HEK293 (cell line): ENCODE measurements at regions not wholly inside any gene's neighbourhood (a gene's known extent, or its start where the extent isn't known, plus 50 kb on each side); places are given as distances from the start of the nearest gene placed in this dataset.

Experiments
- CTCF ChIA-PET: fragments of 350-600 bp; formaldehyde crosslinking; extraction: SDS; loops from one replicate; lab custom pipeline; 2021; ENCODE audit warnings: antibody characterized with exemption; lab: Yijun Ruan, JAX
- POLR2A ChIA-PET: fragments of 300-600 bp; formaldehyde crosslinking; extraction: SDS; loops from one replicate; lab custom pipeline; 2020; ENCODE audit warnings: antibody characterized with exemption, inconsistent platforms; lab: Yijun Ruan, JAX
- H3K27ac ChIP-seq: fragments of 200-500 bp; sonication (Bioruptor generic); 2 replicates; pipeline ENCODE4 v1.5.1; 2014; ENCODE audit warnings: low read depth, low read length, control low read depth, inconsistent platforms; ENCODE audit errors: extremely low read depth
- H3K36me3 ChIP-seq, 2 experiments: fragments of 200-500 bp in 1 of 2; sonication (Bioruptor generic) in 1 of 2; 1 replicate in 1 of 2; 2 replicates in 1 of 2; pipeline ENCODE4 v1.5.1; 2014 to 2017; ENCODE audit warnings: inconsistent platforms in 2 of 2, low read length in 2 of 2; ENCODE audit not compliant: control insufficient read depth in 2 of 2, insufficient read depth in 1 of 2
- H3K4me1 ChIP-seq: fragments of 200-500 bp; sonication (Bioruptor generic); 2 replicates; pipeline ENCODE4 v1.5.1; 2014; ENCODE audit warnings: mild to moderate bottlenecking, low read length, inconsistent platforms; ENCODE audit not compliant: control insufficient read depth, insufficient read depth
- H3K4me3 ChIP-seq: 2 replicates; pipeline ENCODE4 v1.5.1; 2011; ENCODE audit warnings: low read depth, mild to moderate bottlenecking, control low read depth, low read length, moderate library complexity
- H3K9me3 ChIP-seq: fragments of 200-500 bp; sonication (Bioruptor generic); 2 replicates; pipeline ENCODE4 v1.5.1; 2014; ENCODE audit warnings: low read depth, low read length, inconsistent platforms; ENCODE audit not compliant: control insufficient read depth, insufficient read depth
- IKZF3 ChIP-seq: fragments of 450-650 bp; IDR thresholded peaks from 2 replicates; pipeline ENCODE4 v1.5.0; 2018; ENCODE audit warnings: missing biosample characterization, mild to moderate bottlenecking, missing genetic modification characterization, moderate library complexity
- MEIS1 ChIP-seq: sonication (generic); formaldehyde crosslinking; IDR thresholded peaks from 2 replicates; pipeline ENCODE4 v1.8.1; 2022; ENCODE audit warnings: missing genetic modification reagents, mild to moderate bottlenecking, borderline replicate concordance
- ZBTB1 ChIP-seq: fragments of 450-650 bp; formaldehyde crosslinking; IDR thresholded peaks from 2 replicates; pipeline ENCODE4 v1.5.1; 2016; ENCODE audit warnings: missing biosample characterization, missing genetic modification characterization
- ZBTB10 ChIP-seq: fragments of 450-650 bp; formaldehyde crosslinking; IDR thresholded peaks from 2 replicates; pipeline ENCODE4 v1.5.1; 2016; ENCODE audit warnings: missing biosample characterization, missing genetic modification characterization
- ZBTB26 ChIP-seq: fragments of 450-650 bp; formaldehyde crosslinking; optimal IDR thresholded peaks from 2 replicates; pipeline ENCODE3; 2016; ENCODE audit warnings: missing biosample characterization, mild to moderate bottlenecking, missing genetic modification characterization
- ZIC2 ChIP-seq: fragments of 450-650 bp; formaldehyde crosslinking; IDR thresholded peaks from 2 replicates; pipeline ENCODE4 v1.5.1; 2016; ENCODE audit warnings: missing biosample characterization, missing genetic modification characterization
- ZNF10 ChIP-seq: fragments of 450-650 bp; formaldehyde crosslinking; IDR thresholded peaks from 2 replicates; pipeline ENCODE4 v1.5.1; 2017; ENCODE audit warnings: missing biosample characterization, missing genetic modification characterization
- ZNF202 ChIP-seq: fragments of 450-650 bp; formaldehyde crosslinking; IDR thresholded peaks from 2 replicates; pipeline ENCODE4 v1.5.1; 2016; ENCODE audit warnings: missing biosample characterization, missing genetic modification characterization, borderline replicate concordance
- ZNF274 ChIP-seq, 2 experiments: fragments of 200-500 bp in 1 of 2; fragments of 450-650 bp in 1 of 2; sonication (Bioruptor generic) in 1 of 2; formaldehyde crosslinking in 1 of 2; IDR thresholded peaks; 2 replicates each; pipeline versions ENCODE4 v1.5.1 to v1.6.1; 2014 to 2016; ENCODE audit warnings: borderline replicate concordance in 1 of 2, inconsistent platforms in 1 of 2, low read length in 1 of 2, missing biosample characterization in 1 of 2, missing genetic modification characterization in 1 of 2
- ZNF335 ChIP-seq: fragments of 450-650 bp; formaldehyde crosslinking; conservative IDR thresholded peaks from 2 replicates; pipeline ENCODE4 v1.5.1; 2016; ENCODE audit warnings: missing biosample characterization, missing genetic modification characterization
- ZNF341 ChIP-seq: fragments of 450-650 bp; formaldehyde crosslinking; IDR thresholded peaks from 2 replicates; pipeline ENCODE4; 2016; ENCODE audit warnings: low read depth, missing biosample characterization, missing genetic modification characterization
- ZNF37A ChIP-seq: fragments of 450-650 bp; IDR thresholded peaks from 2 replicates; pipeline ENCODE4 v1.5.1; 2018; ENCODE audit warnings: missing biosample characterization, missing genetic modification characterization
- ZNF391 ChIP-seq: fragments of 450-650 bp; formaldehyde crosslinking; IDR thresholded peaks from 2 replicates; pipeline ENCODE4 v1.5.1; 2016; ENCODE audit warnings: low read depth, missing biosample characterization, missing genetic modification characterization, borderline replicate concordance
- ZNF426 ChIP-seq: fragments of 450-650 bp; formaldehyde crosslinking; IDR thresholded peaks from 2 replicates; pipeline ENCODE4 v1.5.1; 2017; ENCODE audit warnings: missing biosample characterization, missing genetic modification characterization, mild to moderate bottlenecking, inconsistent platforms, moderate library complexity
- ZNF449 ChIP-seq: fragments of 450-650 bp; formaldehyde crosslinking; IDR thresholded peaks from 2 replicates; pipeline ENCODE4 v1.5.1; 2017; ENCODE audit warnings: missing biosample characterization, mild to moderate bottlenecking, missing genetic modification characterization, moderate library complexity
- ZNF518A ChIP-seq: fragments of 450-650 bp; formaldehyde crosslinking; conservative IDR thresholded peaks from 2 replicates; pipeline ENCODE4 v1.5.1; 2016; ENCODE audit warnings: low read depth, missing biosample characterization, missing genetic modification characterization
- ZNF548 ChIP-seq: fragments of 450-650 bp; formaldehyde crosslinking; IDR thresholded peaks from 2 replicates; pipeline ENCODE4 v1.5.1; 2016; ENCODE audit warnings: missing biosample characterization, missing genetic modification characterization
- ZNF704 ChIP-seq: fragments of 450-650 bp; formaldehyde crosslinking; IDR thresholded peaks from 2 replicates; pipeline ENCODE4 v1.5.1; 2016; ENCODE audit warnings: missing biosample characterization, missing genetic modification characterization
- ZNF791 ChIP-seq: fragments of 450-650 bp; formaldehyde crosslinking; IDR thresholded peaks from 2 replicates; pipeline ENCODE4 v1.5.1; 2016; ENCODE audit warnings: missing biosample characterization, missing genetic modification characterization

GRCh38 chr15:62413786-62414185, 248.7 kb upstream of the C2CD4B start:
- Histone ChIP-seq H3K27ac (no peak overlapping the region), H3K4me1 (no peaks in the 10 kb centered on the region), H3K9me3 (no peaks in the 10 kb centered on the region), H3K4me3 (no peak overlapping the region), H3K36me3 (no peaks in the 10 kb centered on the region)
- no peak for TF ChIP-seq ZNF449 (tag by site-specific recombination)
- no peak for TF ChIP-seq ZNF548 (tag by site-specific recombination)
- POLR2A ChIA-PET, result no interaction called here
- CTCF ChIA-PET, result no interaction called here

- POLR2A ChIA-PET, result interaction anchor here (1.3 kb wide), 1 partner anchor 25 kb away, joined by 3 read pairs; no protein-coding TSS in a partner anchor
- H3K4me1 ChIP-seq, result no peaks in the 10 kb centered on the region
- H3K9me3 ChIP-seq, result no peaks in the 10 kb centered on the region
- no peaks in the 10 kb centered on the region for H3K36me3 ChIP-seq
- H3K27ac ChIP-seq, result no peak overlapping the region
- no peak overlapping the region for H3K4me3 ChIP-seq
- TF ChIP-seq ZBTB26 (tag by site-specific recombination), result no peak
- TF ChIP-seq ZNF791 (tag by site-specific recombination), result no peak
- TF ChIP-seq ZBTB10 (tag by site-specific recombination), result no peak
- no peak for TF ChIP-seq ZNF335
- no peak for TF ChIP-seq ZNF704
- CTCF ChIA-PET, result no interaction called here
These were observed 250.4 kb upstream of the C2CD4B start for GRCh38 chr15:62415498-62415897.

- H3K36me3 ChIP-seq, result no peaks in the 10 kb centered on the region
- H3K27ac ChIP-seq, result no peak overlapping the region
- POLR2A ChIA-PET, result no interaction called here
- CTCF ChIA-PET, result interaction anchor here (0.6 kb wide), 1 partner anchor 1684 kb away, joined by 3 read pairs; no protein-coding TSS in a partner anchor
- no peak overlapping the region for H3K4me3 ChIP-seq
- H3K9me3 ChIP-seq, result no peaks in the 10 kb centered on the region
- H3K4me1 ChIP-seq, result no peaks in the 10 kb centered on the region
- no peak for TF ChIP-seq ZIC2 (tag by site-specific recombination)
- no peak for TF ChIP-seq MEIS1 (CRISPR knock-in tag)
- no peak for TF ChIP-seq ZNF426 (tag by site-specific recombination)
- no peak for TF ChIP-seq ZNF341 (tag by site-specific recombination)
- TF ChIP-seq ZNF274 (IDR thresholded peaks at IDR 0.05; ENCODE audit: low read length), result no peak
- TF ChIP-seq ZNF274 (tag by site-specific recombination; IDR thresholded peaks at IDR 0.05; ENCODE audit: borderline replicate concordance), result no peak
- TF ChIP-seq ZNF518A, result no peak
- no peak for TF ChIP-seq ZNF37A
- no peak for TF ChIP-seq ZBTB1 (tag by site-specific recombination)
- no peak for TF ChIP-seq ZNF391 (tag by site-specific recombination)
- TF ChIP-seq ZNF10 (tag by site-specific recombination), result no peak
- TF ChIP-seq ZNF202 (tag by site-specific recombination), result no peak
- no peak for TF ChIP-seq IKZF3 (tag by site-specific recombination)
These were observed 251.4 kb upstream of the C2CD4B start for GRCh38 chr15:62416526-62416925.
